ENCODE measurements at regions not wholly inside any gene's neighbourhood (a gene's known extent, or its start where the extent isn't known, plus 50 kb on each side); places are given as distances from the start of the nearest gene placed in this dataset.
"Not testable (repeated sequence)": the region's sequence is repeated elsewhere in the genome, so short reads cannot be mapped to it uniquely, and the experiment has no call there.

DNA sequence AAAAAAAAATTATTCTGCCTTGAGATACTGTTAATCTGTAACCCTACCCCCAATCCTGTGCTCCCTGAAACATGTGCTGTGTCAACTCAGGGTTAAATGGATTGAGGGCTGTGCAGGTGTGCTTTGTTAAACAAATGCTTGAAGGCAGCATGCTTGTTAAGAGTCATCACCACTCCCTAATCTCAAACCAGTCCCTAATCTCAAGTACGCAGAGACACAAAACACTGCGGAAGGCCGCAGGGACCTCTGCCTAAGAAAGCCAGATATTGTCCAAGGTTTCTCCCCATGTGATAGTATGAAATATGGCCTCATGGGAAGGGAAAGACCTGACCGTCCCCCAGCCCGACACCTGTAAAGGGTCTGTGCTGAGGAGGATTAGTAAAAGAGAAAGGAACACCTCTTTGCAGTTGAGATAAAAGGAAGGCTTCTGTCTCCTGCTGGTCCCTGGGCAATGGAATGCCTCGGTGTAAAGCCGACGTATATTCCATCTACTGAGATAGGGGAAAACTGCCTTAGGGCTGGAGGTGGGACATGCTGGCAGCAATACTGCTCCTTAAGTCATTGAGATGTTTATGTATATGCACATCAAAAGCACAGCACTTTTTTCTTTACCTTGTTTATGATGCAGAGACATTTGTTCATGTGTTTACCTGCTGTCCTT is 402.6 kb downstream of the TBC1D32 start:
- in situ Hi-C loops (cut with HindIII; ENCODE audit: low sequenced_read_pairs), result not testable (repeated sequence)

DNA sequence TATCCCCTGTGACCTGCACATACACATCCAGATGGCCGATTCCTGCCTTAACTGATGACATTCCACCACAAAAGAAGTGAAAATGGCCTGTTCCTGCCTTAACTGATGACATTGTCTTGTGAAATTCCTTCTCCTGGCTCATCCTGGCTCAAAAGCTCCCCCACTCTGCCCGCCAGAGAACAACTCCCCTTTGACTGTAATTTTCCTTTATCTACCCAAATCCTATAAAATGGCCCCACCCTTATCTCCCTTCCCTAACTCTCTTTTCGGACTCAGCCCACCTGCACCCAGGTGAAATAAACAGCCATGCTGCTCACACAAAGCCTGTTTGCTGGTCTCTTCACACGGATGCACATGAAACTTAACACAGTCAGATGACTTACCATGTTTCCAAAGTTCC is 403.8 kb downstream of the TBC1D32 start:
- in situ Hi-C loops (cut with HindIII; ENCODE audit: low sequenced_read_pairs), result not testable (repeated sequence)

DNA sequence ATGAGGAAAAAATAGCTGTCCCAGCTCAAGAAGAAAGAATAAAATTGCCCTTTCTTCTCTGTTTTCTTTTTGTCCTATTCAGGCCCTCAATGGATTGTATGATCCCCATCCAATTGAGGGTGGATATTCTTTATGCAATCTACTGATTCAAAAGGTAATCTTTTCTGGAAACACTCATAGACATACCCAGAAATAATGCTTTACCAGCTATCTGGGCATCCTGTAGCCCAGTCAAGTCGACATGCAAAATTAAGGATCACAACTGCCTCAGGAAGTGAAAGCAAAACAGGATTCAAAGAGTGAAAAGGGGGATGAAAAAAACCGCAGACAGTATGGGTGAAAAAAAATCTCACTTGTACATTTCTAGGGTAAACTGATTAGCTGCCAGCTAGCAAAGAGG is 410.1 kb downstream of the TBC1D32 start:
- in situ Hi-C loops (cut with HindIII; ENCODE audit: low sequenced_read_pairs), result no loop called here

DNA sequence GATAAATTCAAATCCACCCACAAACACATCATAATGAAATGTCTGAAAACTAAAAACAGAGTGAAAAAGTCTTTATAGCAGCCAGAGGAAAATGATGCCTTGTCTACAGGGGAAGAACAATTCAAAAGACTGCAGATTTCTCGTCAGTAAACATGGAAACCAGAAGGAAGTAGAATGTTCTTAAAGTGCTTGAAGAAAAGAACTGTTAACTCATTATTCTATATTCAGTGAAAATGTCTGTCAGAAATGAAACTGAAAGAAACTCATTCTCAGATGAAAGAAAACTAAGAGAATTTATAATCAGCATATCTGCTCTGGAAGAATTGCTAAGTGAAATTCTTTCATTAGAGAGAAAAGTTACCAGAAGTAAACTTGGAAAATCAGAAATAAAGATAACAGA is 416.1 kb downstream of the TBC1D32 start:
- in situ Hi-C loops (cut with HindIII; ENCODE audit: low sequenced_read_pairs), result no loop called here

DNA sequence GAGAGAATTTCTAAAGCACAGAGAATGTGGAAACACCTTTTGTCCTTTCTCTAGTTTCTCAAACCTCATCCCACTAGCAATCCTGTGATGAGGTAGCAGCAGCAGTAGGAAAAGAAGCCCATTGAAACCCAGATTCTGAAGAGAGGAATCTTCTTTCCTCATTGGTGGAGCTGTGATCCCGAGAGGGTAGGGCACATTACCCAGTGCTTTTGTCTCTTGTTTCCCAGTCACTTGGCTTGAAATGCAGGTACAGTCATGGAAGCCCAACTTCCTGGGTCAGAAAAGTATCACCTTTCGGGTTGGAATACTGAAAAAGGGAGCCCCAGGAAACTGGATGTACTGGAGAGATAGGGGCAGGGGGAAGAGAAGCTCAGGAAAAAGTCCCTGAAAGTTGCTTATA is 417.4 kb downstream of the TBC1D32 start:
- in situ Hi-C loops (cut with HindIII; ENCODE audit: low sequenced_read_pairs), result no loop called here

DNA sequence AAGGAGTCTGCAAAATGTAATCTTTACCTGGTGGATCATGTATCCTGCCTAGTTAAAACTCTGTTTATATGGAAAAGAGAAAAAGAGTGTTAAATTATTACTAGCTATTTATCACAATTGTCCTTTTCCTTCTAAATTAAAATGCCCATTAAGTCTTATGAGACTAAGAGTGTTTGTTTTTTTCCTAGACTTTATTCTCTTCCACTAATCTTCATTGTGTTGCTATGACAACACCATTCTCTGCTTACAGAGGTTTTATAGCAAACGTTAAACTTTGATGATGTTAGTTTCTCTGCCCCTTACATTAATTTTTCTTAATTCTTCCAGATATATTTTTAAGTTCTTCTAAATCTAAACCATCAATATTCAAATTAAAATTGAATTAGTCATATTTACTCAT is 420.8 kb downstream of the TBC1D32 start:
- in situ Hi-C loops (cut with HindIII; ENCODE audit: low sequenced_read_pairs), result no loop called here

DNA sequence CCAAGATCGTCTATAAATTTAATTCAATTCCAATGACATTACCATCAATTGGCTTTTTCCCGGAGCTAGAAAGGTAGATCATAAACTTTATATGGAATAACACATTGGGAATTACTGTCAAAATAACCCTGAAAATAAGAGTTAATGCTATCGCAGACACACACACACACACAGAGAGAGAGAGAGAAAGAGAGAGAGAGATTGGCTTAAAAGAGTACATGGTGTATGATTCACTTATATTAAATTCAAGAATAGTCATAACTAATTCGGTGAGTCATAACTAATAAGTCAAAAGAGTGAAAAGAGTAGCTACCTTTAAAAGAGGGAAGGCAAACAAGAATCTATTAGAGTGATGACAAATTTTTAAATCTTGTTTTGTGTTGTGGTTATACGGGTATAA is 425.5 kb downstream of the TBC1D32 start:
- in situ Hi-C loops (cut with HindIII; ENCODE audit: low sequenced_read_pairs), result no loop called here

DNA sequence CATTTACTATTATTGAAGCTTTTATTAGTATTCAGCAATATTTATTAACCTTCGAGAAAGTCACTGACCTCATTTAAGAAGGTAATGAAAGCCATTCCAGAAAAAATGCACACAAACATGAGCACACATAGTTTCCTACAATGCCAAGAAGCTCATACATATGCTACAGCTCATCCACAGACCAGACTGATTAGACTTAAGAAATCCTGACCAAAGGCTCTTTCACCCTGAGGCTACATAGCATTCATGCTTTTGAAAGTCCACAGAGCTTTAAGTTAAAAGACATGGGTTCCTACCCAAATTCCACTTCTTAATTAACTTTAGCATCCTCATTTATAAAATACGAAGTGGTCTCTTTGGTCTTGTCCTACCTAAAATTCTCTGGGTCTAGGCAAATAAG is 430.4 kb downstream of the TBC1D32 start:
- in situ Hi-C loops (cut with HindIII; ENCODE audit: low sequenced_read_pairs), result no loop called here

DNA sequence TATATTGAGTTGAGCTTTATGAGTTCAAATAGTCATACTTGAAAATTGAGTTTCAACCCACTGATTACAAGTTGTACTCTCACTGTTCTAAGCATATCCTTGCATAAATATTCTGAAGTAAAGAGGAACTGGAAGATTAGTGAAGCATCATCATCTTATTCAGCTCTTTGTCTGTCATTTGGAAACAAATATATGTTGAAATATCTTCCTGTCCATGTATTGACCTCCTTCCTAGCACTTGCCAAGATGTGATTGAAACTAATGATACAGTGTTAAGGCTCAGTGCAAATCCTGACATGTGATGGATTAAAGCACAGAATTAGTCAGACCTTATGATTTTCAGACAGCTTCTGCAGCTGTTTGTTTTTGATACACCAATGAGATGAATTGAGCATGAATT is 434.3 kb downstream of the TBC1D32 start:
- in situ Hi-C loops (cut with HindIII; ENCODE audit: low sequenced_read_pairs), result no loop called here

DNA sequence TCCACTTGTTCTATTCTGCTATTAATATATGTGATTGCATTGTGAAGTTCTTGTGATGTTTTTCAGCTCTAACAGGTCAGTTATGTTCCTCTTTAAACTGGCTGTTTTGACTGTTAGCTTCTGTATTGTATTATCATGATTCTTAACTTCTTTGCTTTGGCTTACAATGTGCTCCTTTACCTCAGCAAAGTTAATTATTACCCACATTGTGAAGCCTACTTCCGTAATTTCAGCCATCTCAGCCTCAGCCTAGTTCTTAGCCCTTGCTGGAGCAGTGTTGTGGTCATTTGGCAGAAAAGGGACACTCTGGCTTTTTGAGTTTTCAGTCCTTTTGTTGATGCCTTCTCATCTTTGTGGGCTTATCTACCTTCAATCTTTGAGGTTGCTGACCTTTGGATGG is 440.2 kb downstream of the TBC1D32 start:
- in situ Hi-C loops (cut with HindIII; ENCODE audit: low sequenced_read_pairs), result no loop called here

DNA sequence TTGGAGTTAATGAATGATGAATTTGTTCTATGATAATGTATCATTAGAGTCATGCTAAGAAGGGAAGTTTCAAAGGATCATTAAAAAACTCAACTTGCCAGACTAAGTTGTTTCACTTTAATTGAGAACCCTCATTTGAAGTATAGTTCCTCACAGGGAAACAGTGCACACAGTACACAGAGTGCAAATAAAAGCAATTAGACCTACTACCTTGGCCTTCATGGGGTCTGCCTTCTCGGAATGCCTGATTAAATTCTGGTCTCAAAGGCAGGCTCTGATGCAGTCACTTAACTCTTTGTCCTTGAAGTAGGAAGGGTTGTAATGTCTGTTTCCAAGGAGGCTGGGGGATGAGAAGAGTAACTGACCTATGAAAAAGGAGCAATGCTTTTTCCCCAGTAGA is 457.3 kb downstream of the TBC1D32 start:
- in situ Hi-C loops (cut with HindIII; ENCODE audit: low sequenced_read_pairs), result no loop called here

DNA sequence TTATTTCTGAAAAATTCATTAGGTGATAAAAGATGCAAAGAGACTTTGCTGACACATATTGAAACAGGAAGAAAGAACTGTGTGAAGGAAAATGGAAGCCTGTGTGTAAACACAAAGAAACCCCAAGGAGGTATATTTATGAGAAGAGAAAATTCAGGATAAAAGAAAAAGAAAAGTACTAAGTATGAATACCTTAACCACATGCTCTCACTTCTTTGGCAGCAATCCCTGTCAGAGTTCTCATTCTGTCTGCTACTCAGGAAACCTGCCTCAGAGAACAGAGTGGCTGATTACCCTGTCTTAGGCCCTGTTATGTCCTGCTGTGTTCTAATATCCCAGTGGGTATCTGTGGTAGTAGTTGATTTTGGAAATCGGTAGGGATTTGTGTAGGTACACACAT is 457.9 kb downstream of the TBC1D32 start:
- in situ Hi-C loops (cut with HindIII; ENCODE audit: low sequenced_read_pairs), result no loop called here

DNA sequence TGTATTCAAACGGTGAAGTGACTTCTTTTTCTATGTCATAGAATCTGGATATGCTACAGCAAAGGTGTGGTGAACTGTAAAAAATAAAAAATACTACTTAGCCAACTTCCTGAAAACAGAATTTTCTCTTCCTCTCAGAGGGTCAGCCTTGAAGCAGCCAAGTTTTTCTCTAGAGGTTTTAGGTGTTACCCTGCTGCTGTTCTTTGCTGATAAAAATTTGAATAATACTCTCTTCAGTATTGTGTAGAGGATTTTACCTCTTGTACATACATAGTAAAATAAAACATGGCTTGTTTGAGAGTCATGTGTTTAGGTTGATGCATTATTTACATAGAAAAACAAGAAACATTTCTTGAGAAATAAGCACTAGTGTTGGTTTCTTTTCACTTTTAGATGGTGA is 458.4 kb downstream of the TBC1D32 start:
- in situ Hi-C loops (cut with HindIII; ENCODE audit: low sequenced_read_pairs), result no loop called here

DNA sequence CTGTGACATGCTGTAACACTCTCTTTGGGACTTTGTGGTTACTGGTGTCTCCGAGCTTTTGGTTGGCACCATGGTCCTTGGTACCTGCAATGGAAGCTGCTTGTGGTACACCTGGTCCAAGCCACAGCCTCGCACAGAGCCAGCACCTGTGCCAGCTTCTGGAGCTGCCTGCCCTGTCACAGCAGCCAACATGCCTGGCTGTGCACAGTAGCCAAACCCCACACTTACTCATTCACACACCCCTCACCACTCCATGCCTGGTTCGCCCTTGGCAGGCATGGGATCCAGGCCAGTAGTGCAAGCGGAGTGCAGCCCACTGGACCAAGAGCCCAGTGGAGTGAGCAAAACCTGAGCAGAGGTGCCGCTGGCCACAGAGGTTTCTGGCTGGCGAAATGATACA is 459.9 kb downstream of the TBC1D32 start:
- in situ Hi-C loops (cut with HindIII; ENCODE audit: low sequenced_read_pairs), result no loop called here

DNA sequence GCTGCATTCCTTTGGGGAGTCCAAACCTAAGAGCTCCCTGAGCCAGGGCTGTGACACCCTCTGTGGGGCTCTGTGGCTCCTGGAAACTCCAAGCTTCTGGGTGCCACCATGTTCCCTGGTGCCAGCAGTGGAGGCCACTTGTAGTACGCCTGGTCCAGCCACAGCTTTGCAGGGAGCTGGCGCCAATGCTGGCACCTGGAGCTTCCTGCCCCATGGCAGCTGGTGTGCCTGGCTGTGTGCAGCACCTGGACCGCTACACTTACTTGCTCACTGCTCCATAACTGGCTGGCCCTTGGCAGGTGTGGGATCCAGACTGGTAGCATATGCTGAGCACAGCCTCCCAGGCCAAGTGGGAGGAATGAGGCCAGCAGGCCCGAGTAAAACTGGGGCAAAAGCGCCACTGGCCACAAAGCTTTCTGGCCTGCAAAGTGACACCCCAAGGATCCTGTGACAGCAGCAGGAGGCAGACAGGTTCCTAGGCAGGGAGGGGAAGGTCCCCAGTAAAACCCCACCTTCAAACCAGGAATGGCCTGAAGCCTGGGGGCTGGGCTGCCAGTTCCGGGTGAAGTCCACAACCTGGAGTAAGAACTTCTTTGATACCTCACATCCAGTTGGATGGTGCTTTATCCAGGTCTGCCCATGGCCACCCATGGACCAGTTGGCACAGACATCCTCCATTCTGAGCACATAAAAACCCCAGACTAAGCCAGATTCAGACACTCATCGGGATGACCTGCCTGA is 461.0 kb downstream of the TBC1D32 start:
- in situ Hi-C loops (cut with HindIII; ENCODE audit: low sequenced_read_pairs), result no loop called here

DNA sequence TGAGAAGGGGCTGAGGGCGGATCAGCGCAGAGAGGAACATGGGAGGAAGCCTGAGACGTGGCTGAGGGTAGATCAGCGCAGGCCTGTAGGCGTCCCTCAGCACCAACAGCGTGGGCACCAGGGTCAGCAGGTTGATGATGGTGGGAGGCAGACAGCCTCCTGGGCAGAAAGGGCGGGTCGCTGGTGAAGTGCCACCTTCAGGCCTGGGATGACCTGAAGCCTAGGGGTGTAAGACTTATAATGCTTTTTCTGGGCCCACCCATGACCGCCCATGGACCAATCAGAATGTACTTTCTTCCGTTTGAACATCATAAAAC is 462.1 kb downstream of the TBC1D32 start:
- in situ Hi-C loops (cut with HindIII; ENCODE audit: low sequenced_read_pairs), result no loop called here

DNA sequence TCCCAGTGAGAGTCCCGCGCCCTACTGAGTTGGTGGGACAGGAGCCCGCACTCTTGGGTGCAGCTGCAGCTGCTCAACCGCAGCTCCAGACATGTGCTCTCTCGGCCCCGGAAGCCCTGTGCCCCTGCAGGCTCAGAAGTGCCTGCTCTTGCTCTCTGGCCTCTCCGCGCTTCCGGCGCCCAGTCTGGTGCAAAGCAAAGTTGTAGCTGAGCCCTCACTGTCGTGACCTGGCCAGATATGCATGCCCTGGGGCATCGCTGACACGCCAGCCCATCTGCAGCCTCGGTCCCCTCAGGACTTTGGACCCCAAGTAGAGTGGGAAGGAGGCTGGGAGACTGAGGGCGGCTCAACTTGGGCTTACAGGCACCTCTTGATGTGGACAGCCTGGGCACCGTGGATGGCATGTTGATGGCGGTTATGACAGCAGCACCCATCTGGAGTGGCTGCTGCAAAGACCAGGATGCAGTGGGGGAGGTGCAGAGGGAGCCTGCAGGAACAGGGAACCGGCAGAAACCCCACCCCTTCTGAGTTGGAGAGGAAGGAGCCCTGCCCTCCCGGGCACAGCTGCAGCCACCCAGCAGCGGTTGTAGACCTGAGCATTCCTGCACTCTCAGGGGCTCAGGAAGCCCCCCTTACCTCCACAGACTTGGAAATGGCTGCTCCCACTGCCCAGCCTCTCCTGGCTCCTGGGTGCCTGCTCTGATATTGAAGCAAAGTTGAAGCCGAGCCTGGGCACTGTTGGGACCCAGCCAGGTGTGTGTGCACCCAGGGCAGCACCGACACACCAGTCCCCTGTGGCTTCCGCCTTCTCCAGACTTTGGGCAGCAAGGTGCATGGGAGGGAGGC is 462.6 kb downstream of the TBC1D32 start:
- in situ Hi-C loops (cut with HindIII; ENCODE audit: low sequenced_read_pairs), result no loop called here

DNA sequence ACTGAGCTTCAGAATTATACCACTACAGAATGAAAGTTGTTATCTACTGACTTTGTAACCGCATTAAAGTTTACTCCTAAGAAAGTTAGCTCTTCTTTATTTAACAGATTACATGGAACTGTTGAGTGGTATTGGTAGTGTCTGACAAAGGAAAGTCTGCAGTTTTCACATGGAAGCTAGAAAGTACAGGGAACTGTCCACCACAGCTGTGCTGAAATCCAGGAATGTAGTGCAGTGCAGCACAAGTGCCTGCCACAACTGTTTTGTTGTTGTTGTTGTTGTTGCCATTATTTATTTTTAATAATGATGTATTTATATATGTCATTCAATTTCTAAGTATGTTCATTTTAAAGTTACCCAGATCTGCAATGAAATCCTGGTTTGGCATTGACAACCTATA is 464.9 kb downstream of the TBC1D32 start:
- in situ Hi-C loops (cut with HindIII; ENCODE audit: low sequenced_read_pairs), result no loop called here

DNA sequence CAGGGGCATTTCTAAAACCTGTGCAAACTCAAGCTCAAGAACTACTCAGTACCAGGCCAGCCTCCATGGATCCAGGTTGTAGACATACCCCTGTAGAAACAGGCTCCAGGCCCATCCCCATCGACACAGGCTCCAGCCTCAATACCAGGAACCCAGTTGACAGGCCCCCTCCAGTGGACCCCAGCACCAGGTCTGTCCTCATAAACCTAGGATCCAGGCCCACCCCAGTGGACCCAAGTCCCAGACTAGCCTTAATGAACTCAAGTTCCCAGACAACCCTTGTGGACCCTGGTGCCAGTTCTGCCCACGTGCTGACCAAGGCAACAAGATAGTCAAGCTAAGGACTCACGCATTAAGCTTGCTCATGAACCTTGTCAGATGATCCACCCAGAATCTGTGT is 476.9 kb downstream of the TBC1D32 start:
- in situ Hi-C loops (cut with HindIII; ENCODE audit: low sequenced_read_pairs), result no loop called here

DNA sequence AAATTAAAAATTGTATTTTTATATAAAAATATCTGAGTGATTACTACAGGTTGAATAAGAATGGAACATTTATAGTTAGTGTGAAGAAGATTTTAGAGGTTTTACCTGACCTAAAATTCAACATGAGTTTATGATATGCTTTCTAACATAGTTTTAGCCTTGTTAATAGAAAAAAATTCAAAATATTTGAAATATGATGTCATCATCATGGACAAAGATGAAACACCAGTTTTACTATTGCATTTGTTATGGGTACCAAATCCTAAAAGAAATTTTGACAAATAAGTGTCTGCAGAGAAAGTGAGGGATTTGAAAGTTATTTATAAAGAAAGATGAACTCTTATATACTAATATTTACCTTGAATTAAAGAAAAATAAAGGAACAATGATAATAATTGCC is 479.7 kb downstream of the TBC1D32 start:
- in situ Hi-C loops (cut with HindIII; ENCODE audit: low sequenced_read_pairs), result no loop called here

DNA sequence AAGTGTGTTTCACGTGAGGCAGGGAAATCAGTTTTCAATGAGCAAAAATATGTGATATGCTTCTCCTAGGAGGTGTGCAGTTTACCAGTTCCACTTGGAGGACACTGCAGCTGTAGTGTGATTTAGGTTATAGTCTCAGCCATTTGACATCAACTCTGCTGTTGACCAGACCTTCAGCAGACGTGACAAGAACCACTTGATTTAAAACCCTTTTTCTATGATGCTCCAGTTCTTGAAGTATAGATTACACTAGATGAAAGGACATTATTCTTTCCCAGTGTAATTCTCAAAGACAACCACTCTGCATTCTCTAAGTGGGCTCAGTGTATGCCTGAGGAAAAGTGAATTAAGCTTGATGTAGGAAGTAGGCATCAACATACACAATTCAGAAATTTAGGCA is 480.8 kb downstream of the TBC1D32 start:
- in situ Hi-C loops (cut with HindIII; ENCODE audit: low sequenced_read_pairs), result no loop called here

DNA sequence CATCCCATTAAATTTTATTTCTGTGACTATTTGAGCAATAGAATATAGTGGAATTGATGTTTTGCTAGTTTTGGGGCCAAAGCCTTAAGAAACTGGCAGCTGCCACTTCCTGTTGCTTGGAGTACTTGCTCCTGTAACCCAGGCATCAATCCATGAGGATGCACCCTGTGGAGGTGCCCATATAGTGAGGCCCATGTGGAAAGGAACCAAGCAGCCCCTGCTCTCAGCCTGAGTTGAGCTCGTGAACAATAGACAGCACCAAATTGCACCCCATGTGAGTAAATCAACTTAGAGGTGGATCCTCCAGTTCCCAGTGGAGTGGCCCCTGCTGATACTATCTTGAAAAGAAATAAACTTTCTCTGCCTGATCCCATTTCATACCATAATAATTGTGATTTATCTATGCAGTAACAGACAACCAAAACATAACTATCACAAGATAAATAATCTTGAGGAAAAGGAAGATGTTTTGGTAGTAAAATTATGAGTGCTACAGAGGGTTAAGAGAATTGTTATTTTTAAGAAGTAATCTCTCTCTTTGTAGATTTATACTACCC is 481.9 kb downstream of the TBC1D32 start:
- in situ Hi-C loops (cut with HindIII; ENCODE audit: low sequenced_read_pairs), result no loop called here

Data from endothelial cell of hepatic sinusoid (primary cell).